Glutamatergic neuron (in vitro differentiated cells): ENCODE measurements at regions not wholly inside any gene's neighbourhood (a gene's known extent, or its start where the extent isn't known, plus 50 kb on each side); places are given as distances from the start of the nearest gene placed in this dataset.

ENCODE experiments used
- DNase-seq: peaks from one replicate; pipeline ENCODE4 v3.0.0; 2022
- H3K27ac Mint-ChIP-seq: one replicate; pipeline ENCODE4 v1.8.0; 2020; ENCODE audit warnings: mild to moderate bottlenecking, mixed read lengths, inconsistent platforms; ENCODE audit not compliant: unreplicated experiment
- H3K27me3 Mint-ChIP-seq: one replicate; pipeline ENCODE4 v1.8.0; 2020; ENCODE audit warnings: mild to moderate bottlenecking, moderate library complexity, mixed read lengths, inconsistent platforms; ENCODE audit not compliant: unreplicated experiment
- H3K36me3 Mint-ChIP-seq: one replicate; pipeline ENCODE4 v1.8.0; 2020; ENCODE audit warnings: mild to moderate bottlenecking, mixed read lengths, inconsistent platforms; ENCODE audit not compliant: unreplicated experiment
- H3K4me1 Mint-ChIP-seq: one replicate; pipeline ENCODE4 v1.8.0; 2020; ENCODE audit warnings: mild to moderate bottlenecking, low read depth, mixed read lengths, inconsistent platforms; ENCODE audit not compliant: unreplicated experiment
- H3K4me3 Mint-ChIP-seq: one replicate; pipeline ENCODE4 v1.8.0; 2020; ENCODE audit warnings: mild to moderate bottlenecking, mixed read lengths, inconsistent platforms; ENCODE audit not compliant: unreplicated experiment
- H3K9me3 Mint-ChIP-seq: one replicate; pipeline ENCODE4 v1.8.0; 2020; ENCODE audit warnings: mild to moderate bottlenecking, moderate library complexity, mixed read lengths, inconsistent platforms; ENCODE audit not compliant: unreplicated experiment
- TF ChIP-seq, protein P1 (sequence below): fragments of 200-600 bp; sonication (generic); IDR thresholded peaks from one replicate; pipeline ENCODE4 v1.5.0; 2021; ENCODE audit not compliant: partially characterized antibody, unreplicated experiment

DNA sequence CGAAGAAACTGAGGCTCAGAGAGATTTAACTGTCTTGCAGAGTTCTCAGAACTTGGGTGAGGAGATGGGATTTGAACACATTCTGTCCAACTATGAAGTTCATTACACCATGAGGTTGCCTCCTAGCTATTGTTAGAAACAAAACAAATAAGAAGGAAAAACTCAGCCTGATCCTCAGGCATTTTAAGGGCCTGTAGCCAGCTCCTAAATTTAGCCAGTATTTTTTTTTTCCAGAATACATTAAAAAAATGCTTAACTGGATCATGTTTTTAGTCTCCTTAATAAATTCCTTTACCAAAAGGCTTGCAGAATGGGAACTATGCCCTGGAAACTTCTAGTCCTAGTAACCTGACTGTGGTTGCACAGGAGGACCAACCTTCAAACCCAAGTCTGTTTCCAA lies 212.0 kb downstream of the CSNK2A3 start:
- no peak for DNase-seq

DNA sequence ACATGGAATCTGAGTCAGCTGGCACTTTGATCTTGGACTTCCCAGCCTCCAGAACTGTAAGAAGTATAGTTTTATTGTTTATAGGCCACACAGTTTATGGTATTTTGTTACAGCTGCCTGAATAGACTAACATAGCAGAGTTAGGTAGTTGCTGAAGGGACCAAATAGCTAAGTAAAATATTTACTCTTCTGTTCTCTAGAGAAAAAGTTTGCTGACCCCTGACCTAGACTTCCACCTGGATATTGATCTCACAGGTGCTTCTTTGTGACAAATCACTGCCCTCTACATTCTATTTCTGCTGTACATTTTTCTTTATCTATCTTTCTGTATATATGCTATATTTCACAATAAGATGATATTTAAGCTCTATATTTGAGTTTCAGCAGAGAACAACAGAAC lies 212.5 kb downstream of the CSNK2A3 start:
- H3K27me3 Mint-ChIP-seq: no peaks in the 10 kb centered on the region
- no peak overlapping the region for H3K27ac Mint-ChIP-seq
- no peak overlapping the region for H3K4me3 Mint-ChIP-seq
- H3K36me3 Mint-ChIP-seq: no peaks in the 10 kb centered on the region
- TF ChIP-seq, protein P1, sequence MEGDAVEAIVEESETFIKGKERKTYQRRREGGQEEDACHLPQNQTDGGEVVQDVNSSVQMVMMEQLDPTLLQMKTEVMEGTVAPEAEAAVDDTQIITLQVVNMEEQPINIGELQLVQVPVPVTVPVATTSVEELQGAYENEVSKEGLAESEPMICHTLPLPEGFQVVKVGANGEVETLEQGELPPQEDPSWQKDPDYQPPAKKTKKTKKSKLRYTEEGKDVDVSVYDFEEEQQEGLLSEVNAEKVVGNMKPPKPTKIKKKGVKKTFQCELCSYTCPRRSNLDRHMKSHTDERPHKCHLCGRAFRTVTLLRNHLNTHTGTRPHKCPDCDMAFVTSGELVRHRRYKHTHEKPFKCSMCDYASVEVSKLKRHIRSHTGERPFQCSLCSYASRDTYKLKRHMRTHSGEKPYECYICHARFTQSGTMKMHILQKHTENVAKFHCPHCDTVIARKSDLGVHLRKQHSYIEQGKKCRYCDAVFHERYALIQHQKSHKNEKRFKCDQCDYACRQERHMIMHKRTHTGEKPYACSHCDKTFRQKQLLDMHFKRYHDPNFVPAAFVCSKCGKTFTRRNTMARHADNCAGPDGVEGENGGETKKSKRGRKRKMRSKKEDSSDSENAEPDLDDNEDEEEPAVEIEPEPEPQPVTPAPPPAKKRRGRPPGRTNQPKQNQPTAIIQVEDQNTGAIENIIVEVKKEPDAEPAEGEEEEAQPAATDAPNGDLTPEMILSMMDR: no peak
- H3K4me1 Mint-ChIP-seq: no peaks in the 10 kb centered on the region
- peaks cover 2% of the 10 kb centered on the region for H3K9me3 Mint-ChIP-seq
- DNase-seq: no peak

More for the DNA sequence above, 212.0 kb downstream of the CSNK2A3 start:
- no peaks in the 10 kb centered on the region for H3K27me3 Mint-ChIP-seq
- TF ChIP-seq, protein P1: no peak
- peaks cover 2% of the 10 kb centered on the region for H3K9me3 Mint-ChIP-seq
- H3K4me1 Mint-ChIP-seq: no peaks in the 10 kb centered on the region
- H3K27ac Mint-ChIP-seq: no peak overlapping the region
- H3K36me3 Mint-ChIP-seq: no peaks in the 10 kb centered on the region
- H3K4me3 Mint-ChIP-seq: no peak overlapping the region

DNA sequence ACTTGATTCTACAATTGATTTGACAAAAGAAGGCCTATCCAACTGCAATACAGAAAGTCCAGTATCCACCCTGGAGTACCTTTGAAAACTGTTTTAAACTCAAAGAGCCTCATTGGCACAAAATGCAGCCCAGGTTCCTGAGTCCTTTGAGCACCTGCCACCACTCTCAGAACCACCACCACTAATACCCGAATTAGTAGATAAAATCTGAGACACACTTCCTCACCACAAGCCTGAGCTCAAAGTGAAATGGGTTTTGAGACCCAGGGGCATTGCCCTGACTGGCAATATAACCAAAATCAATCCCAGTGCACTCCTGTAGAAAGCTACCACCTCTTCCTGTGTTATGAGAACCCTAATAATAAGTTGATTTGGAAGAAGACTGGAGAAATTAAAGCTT lies 215.7 kb downstream of the CSNK2A3 start:
- no peak for DNase-seq
- Mint-ChIP-seq H3K36me3 (no peaks in the 10 kb centered on the region), H3K4me3 (no peak overlapping the region), H3K27me3 (no peaks in the 10 kb centered on the region), H3K4me1 (no peaks in the 10 kb centered on the region), H3K9me3 (peaks cover 2% of the 10 kb centered on the region), H3K27ac (no peak overlapping the region)
- TF ChIP-seq, protein P1: no peak

DNA sequence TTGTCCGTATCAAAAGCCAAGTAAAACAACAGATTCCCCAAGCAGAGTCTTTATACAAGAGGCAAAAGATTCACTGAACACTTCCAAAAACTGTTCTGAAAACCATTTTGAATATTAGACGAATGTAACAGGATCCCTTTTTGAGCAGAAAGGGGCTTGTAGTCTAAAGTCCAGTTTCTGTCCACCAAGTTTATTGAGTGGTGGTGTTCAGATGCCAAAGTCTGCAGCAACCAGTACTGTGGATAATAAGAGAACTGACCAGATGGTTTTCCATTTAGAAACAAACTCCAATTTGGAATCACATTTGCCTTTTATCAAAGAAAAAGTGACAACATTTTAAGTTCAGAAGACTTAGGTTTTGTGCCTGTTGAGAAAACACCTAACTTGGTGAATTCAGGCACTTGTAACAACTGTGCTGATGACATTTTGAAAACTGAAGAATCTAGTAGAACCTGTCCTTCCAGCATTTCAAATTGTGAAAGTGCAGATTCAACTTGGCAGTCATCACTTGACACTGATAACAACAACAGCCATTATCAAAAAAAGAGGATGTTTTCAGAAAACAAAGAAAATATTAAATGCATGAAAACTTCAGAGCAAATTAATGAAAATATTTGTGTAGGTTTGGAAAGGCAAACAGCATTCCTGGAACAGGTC lies 217.1 kb downstream of the CSNK2A3 start:
- no peaks in the 10 kb centered on the region for H3K36me3 Mint-ChIP-seq
- H3K9me3 Mint-ChIP-seq: peaks cover 2% of the 10 kb centered on the region
- H3K4me3 Mint-ChIP-seq: no peak overlapping the region
- TF ChIP-seq, protein P1: no peak
- no peaks in the 10 kb centered on the region for H3K27me3 Mint-ChIP-seq
- no peak for DNase-seq
- H3K27ac Mint-ChIP-seq: no peak overlapping the region
- H3K4me1 Mint-ChIP-seq: no peaks in the 10 kb centered on the region

DNA sequence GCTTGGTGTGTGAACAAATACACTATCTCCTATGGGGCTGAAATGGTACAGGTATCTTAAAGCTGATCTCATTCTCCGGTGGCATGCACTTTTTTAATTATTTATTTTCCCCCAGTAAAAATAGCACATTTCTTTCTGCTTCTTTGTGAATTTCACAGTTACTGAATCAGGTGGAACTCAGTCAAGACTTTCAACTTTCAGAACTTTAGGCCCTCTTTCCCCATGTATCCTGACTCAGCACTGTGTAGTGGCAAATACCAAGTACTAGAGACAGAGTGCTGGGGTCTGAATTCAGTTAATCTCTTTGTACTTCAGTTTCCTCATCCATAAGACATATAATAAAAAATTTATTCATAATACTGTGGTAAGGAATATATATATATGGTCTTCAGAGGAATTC lies 223.9 kb downstream of the CSNK2A3 start:
- TF ChIP-seq, protein P1: no peak
- no peak for DNase-seq
- H3K4me3 Mint-ChIP-seq: no peak overlapping the region
- H3K36me3 Mint-ChIP-seq: no peaks in the 10 kb centered on the region
- H3K27me3 Mint-ChIP-seq: no peaks in the 10 kb centered on the region
- H3K9me3 Mint-ChIP-seq: peaks cover 2% of the 10 kb centered on the region
- no peak overlapping the region for H3K27ac Mint-ChIP-seq
- no peaks in the 10 kb centered on the region for H3K4me1 Mint-ChIP-seq
